ENCODE measurements at regions not wholly inside any gene's neighbourhood (a gene's known extent, or its start where the extent isn't known, plus 50 kb on each side); places are given as distances from the start of the nearest gene placed in this dataset.

GRCh38 chrX:125003746-125004446 lies 315.8 kb upstream of the TEX13C start:
- Histone ChIP-seq H3K36me3 (ENCODE audit: control insufficient read depth in 4 of 4, insufficient read depth in 3 of 4, low read depth in 1 of 4, low read length in 3 of 4) (no peaks in the 10 kb centered on the region), H3K4me1 (ENCODE audit: control insufficient read depth in 4 of 4, insufficient read depth in 4 of 4, low read length in 3 of 4) (peaks cover 0 to 4% (median 2%) of the 10 kb centered on the region in 4 donors), H3K9me3 (ENCODE audit: control insufficient read depth in 4 of 4, low read length in 3 of 4) (no peaks in the 10 kb centered on the region), H3K9ac (ENCODE audit: low read depth in 1 of 2, low read length in 2 of 2) (no peak overlapping the region), H3K4me3 (ENCODE audit: low read depth in 1 of 3, low read length in 3 of 3) (peak overlapping the region in 1 of 3 donors; percentile 3), H3K27me3 (ENCODE audit: control insufficient read depth in 4 of 4, insufficient read depth in 4 of 4, low read length in 3 of 4) (no peaks in the 10 kb centered on the region), H3K27ac (ENCODE audit: low read depth in 1 of 2, low read length in 2 of 2) (peak overlapping the region; percentile 29 to 50)
- TF ChIP-seq RXRA (IDR thresholded peaks at IDR 0.05) (peak; percentile 67 to 69), FOXA2 (IDR thresholded peaks at IDR 0.05) (peak; percentile 59), MAX (IDR thresholded peaks at IDR 0.05) (peak; percentile 25), HNF4A (conservative IDR thresholded peaks at IDR 0.05) (peak; percentile 66 to 78), YY1 (IDR thresholded peaks at IDR 0.05) (peak; percentile 36), TAF1 (conservative IDR thresholded peaks at IDR 0.05) (no peak), SP1 (IDR thresholded peaks at IDR 0.05) (peak; percentile 65), HNF4G (IDR thresholded peaks at IDR 0.05) (no peak), JUND (IDR thresholded peaks at IDR 0.05) (peak; percentile 32 to 43), FOXA1 (IDR thresholded peaks at IDR 0.05) (no peak), EGR1 (IDR thresholded peaks at IDR 0.05; ENCODE audit: low read depth in 2 of 2) (peak in 1 of 2 donors; percentile 14), RAD21 (IDR thresholded peaks at IDR 0.05) (peak in 1 of 2 donors; percentile 15)
- DNase-seq (ENCODE audit: low spot score) = no peak
- WGBS = 31% methylated on average over 7 of the region's 7 CpGs

- no peaks in the 10 kb centered on the region for H3K27me3 ChIP-seq (ENCODE audit: control insufficient read depth in 4 of 4, insufficient read depth in 4 of 4, low read length in 3 of 4)
- no peak for TF ChIP-seq YY1 (IDR thresholded peaks at IDR 0.05)
- TF ChIP-seq NR2F2 (IDR thresholded peaks at IDR 0.05) = no peak
- no peak for TF ChIP-seq RAD21 (IDR thresholded peaks at IDR 0.05)
- no peak for TF ChIP-seq ZBTB33 (IDR thresholded peaks at IDR 0.05)
- no peak for TF ChIP-seq REST (IDR thresholded peaks at IDR 0.05)
- TF ChIP-seq HNF4G (IDR thresholded peaks at IDR 0.05) = no peak
- no peak for TF ChIP-seq ATF3 (IDR thresholded peaks at IDR 0.05)
- TF ChIP-seq MAX (IDR thresholded peaks at IDR 0.05) = no peak
- TF ChIP-seq FOXA2 (IDR thresholded peaks at IDR 0.05) = no peak
- no peak for TF ChIP-seq CTCF (IDR thresholded peaks at IDR 0.05; ENCODE audit: low read depth, low read length, missing input control)
- TF ChIP-seq FOXA1 (IDR thresholded peaks at IDR 0.05) = no peak
- TF ChIP-seq EGR1 (IDR thresholded peaks at IDR 0.05; ENCODE audit: low read depth in 2 of 2) = no peak
- TF ChIP-seq RXRA (IDR thresholded peaks at IDR 0.05) = no peak
- TF ChIP-seq JUND (IDR thresholded peaks at IDR 0.05) = no peak
- no peak for TF ChIP-seq GABPA (IDR thresholded peaks at IDR 0.05 in 1 of 2, conservative IDR thresholded peaks at IDR 0.05 in 1 of 2)
- no peak for TF ChIP-seq SP1 (IDR thresholded peaks at IDR 0.05)
- TF ChIP-seq HNF4A (conservative IDR thresholded peaks at IDR 0.05) = no peak
- WGBS = 15% methylated on average over 2 of the region's 2 CpGs
These were observed 314.9 kb upstream of the TEX13C start for GRCh38 chrX:125004799-125005198.

More at GRCh38 chrX:125004799-125005198, 314.9 kb upstream of the TEX13C start:
- Histone ChIP-seq H3K9me3 (ENCODE audit: control insufficient read depth in 4 of 4, low read length in 3 of 4) (no peaks in the 10 kb centered on the region), H3K9ac (ENCODE audit: low read depth in 1 of 2, low read length in 2 of 2) (no peak overlapping the region), H3K4me1 (ENCODE audit: control insufficient read depth in 4 of 4, insufficient read depth in 4 of 4, low read length in 3 of 4) (peaks cover 0 to 4% (median 2%) of the 10 kb centered on the region in 4 donors), H3K27ac (ENCODE audit: low read depth in 1 of 2, low read length in 2 of 2) (peak overlapping the region in 1 of 2 donors; percentile 18), H3K36me3 (ENCODE audit: control insufficient read depth in 4 of 4, insufficient read depth in 3 of 4, low read depth in 1 of 4, low read length in 3 of 4) (no peaks in the 10 kb centered on the region), H3K4me3 (ENCODE audit: low read depth in 1 of 3, low read length in 3 of 3) (no peak overlapping the region)
- DNase-seq (ENCODE audit: low spot score) = no peak
